Fibroblast of lung (primary cell): ENCODE measurements at regions not wholly inside any gene's neighbourhood (a gene's known extent, or its start where the extent isn't known, plus 50 kb on each side); places are given as distances from the start of the nearest gene placed in this dataset.

Experiments used
- EZH2 ChIP-seq: IDR thresholded peaks from 2 replicates; pipeline ENCODE4 v1.5.1; 2012; ENCODE audit warnings: low read length, control low read depth, mild to moderate bottlenecking; ENCODE audit errors: missing control alignments
- TF ChIP-seq, protein P1 (sequence below), 2 donors: IDR thresholded peaks in 1 of 2; conservative IDR thresholded peaks in 1 of 2; 1 replicate in 1 of 2; 2 replicates in 1 of 2; pipeline ENCODE4 v1.5.1; 2011 to 2012; ENCODE audit warnings: low read length in 2 of 2, control low read depth in 1 of 2, inconsistent platforms in 1 of 2, low read depth in 1 of 2, mild to moderate bottlenecking in 1 of 2

GRCh38 chr17:71399649-71400048, 721.2 kb upstream of the SOX9 start:
- TF ChIP-seq, protein P1, sequence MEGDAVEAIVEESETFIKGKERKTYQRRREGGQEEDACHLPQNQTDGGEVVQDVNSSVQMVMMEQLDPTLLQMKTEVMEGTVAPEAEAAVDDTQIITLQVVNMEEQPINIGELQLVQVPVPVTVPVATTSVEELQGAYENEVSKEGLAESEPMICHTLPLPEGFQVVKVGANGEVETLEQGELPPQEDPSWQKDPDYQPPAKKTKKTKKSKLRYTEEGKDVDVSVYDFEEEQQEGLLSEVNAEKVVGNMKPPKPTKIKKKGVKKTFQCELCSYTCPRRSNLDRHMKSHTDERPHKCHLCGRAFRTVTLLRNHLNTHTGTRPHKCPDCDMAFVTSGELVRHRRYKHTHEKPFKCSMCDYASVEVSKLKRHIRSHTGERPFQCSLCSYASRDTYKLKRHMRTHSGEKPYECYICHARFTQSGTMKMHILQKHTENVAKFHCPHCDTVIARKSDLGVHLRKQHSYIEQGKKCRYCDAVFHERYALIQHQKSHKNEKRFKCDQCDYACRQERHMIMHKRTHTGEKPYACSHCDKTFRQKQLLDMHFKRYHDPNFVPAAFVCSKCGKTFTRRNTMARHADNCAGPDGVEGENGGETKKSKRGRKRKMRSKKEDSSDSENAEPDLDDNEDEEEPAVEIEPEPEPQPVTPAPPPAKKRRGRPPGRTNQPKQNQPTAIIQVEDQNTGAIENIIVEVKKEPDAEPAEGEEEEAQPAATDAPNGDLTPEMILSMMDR (conservative IDR thresholded peaks at IDR 0.05 in 1 of 2, IDR thresholded peaks at IDR 0.05 in 1 of 2; ENCODE audit: low read depth in 1 of 2, low read length in 2 of 2) = no peak
- no peak for TF ChIP-seq EZH2
